Coronary artery (tissue), 2 donors: ENCODE measurements at regions not wholly inside any gene's neighbourhood (a gene's known extent, or its start where the extent isn't known, plus 50 kb on each side); places are given as distances from the start of the nearest gene placed in this dataset.

Experiments
- DNase-seq: peaks from one replicate; pipeline ENCODE4 v3.0.0-alpha.2; 2017; ENCODE audit warnings: low spot score
- H3K27ac ChIP-seq, 2 donors: fragments of 200-600 bp; sonication (generic); one replicate each; pipeline ENCODE4 v1.5.1; 2016 to 2019
- H3K4me3 ChIP-seq: fragments of 200-600 bp; sonication (generic); 2 replicates; pipeline ENCODE4 v1.5.1; 2016; ENCODE audit warnings: mild to moderate bottlenecking, moderate library complexity
- CTCF ChIP-seq: fragments of 200-600 bp; sonication (generic); IDR thresholded peaks from one replicate; pipeline ENCODE4 v1.5.1; 2019; ENCODE audit warnings: antibody characterized with exemption

GRCh38 chr5:111562561-111562960, 50.2 kb upstream of the STARD4 start:
- TF ChIP-seq CTCF: no peak
- H3K4me3 ChIP-seq: no peak overlapping the region
- no peak overlapping the region for H3K27ac ChIP-seq
- DNase-seq: no peak
